ENCODE measurements at regions not wholly inside any gene's neighbourhood (a gene's known extent, or its start where the extent isn't known, plus 50 kb on each side); places are given as distances from the start of the nearest gene placed in this dataset.

DNA sequence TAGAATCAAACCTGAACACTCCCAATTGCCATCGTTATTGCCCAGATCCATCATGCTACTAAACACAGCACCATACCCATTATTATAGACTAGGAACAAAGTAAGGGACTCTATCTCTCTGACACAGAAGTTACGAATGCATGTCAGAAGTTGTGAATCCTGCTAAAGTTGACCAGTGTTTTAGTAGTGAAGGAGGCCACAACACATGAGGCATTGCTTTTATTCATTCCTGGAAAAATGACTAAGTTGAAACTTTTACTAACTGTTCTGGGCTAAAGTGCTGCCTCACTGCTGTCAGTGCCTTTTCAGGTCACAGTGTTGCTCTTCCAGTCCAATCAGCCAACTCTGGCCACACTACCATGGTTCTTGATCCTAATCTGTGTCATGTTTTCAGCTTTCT is 911.1 kb downstream of the TTLL7 start:
- Histone ChIP-seq H3K27me3 (ENCODE audit: control insufficient read depth, insufficient read depth, low read length) (no peaks in the 10 kb centered on the region), H3K4me3 (ENCODE audit: low read depth, low read length) (no peak overlapping the region), H3K4me2 (ENCODE audit: low read length) (no peak overlapping the region), H3K27ac (no peak overlapping the region), H3K4me1 (no peaks in the 10 kb centered on the region), H3K79me2 (no peaks in the 10 kb centered on the region), H2AFZ (no peak overlapping the region), H3K9me3 (ENCODE audit: control insufficient read depth, low read length) (no peaks in the 10 kb centered on the region), H3K9ac (no peak overlapping the region), H3K36me3 (ENCODE audit: control insufficient read depth, insufficient read depth, low read length) (no peaks in the 10 kb centered on the region)
- TF ChIP-seq, protein P1, sequence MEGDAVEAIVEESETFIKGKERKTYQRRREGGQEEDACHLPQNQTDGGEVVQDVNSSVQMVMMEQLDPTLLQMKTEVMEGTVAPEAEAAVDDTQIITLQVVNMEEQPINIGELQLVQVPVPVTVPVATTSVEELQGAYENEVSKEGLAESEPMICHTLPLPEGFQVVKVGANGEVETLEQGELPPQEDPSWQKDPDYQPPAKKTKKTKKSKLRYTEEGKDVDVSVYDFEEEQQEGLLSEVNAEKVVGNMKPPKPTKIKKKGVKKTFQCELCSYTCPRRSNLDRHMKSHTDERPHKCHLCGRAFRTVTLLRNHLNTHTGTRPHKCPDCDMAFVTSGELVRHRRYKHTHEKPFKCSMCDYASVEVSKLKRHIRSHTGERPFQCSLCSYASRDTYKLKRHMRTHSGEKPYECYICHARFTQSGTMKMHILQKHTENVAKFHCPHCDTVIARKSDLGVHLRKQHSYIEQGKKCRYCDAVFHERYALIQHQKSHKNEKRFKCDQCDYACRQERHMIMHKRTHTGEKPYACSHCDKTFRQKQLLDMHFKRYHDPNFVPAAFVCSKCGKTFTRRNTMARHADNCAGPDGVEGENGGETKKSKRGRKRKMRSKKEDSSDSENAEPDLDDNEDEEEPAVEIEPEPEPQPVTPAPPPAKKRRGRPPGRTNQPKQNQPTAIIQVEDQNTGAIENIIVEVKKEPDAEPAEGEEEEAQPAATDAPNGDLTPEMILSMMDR (IDR thresholded peaks at IDR 0.05) = no peak

DNA sequence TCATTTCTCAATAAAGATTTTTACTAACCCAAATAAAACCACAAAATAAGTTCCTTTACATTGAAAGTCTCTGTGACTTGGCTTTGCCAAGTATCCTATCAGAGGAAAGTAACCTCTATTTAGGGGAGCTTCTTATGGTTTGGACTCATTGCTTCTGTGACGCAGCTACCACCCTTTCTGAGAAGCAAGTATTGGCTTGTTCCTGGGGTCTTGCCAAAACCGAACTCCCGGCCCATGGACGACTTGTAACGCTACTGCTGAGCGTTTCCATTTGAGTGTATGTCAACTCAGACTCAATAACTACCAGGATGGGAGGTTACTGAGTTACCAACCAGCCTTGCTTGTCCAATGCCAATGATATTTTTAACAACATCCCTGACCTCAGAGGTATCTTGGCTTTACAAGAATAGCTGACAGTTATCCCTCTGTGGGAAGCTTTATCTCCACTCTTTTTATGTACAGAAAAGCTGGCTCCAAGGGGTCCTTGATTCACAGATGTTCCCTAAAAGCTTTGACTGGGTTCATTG is 911.9 kb downstream of the TTLL7 start:
- H2AFZ ChIP-seq = no peak overlapping the region
- H3K9me3 ChIP-seq (ENCODE audit: control insufficient read depth, low read length) = no peaks in the 10 kb centered on the region
- H3K36me3 ChIP-seq (ENCODE audit: control insufficient read depth, insufficient read depth, low read length) = no peaks in the 10 kb centered on the region
- H3K27ac ChIP-seq = no peak overlapping the region
- H3K4me1 ChIP-seq = no peaks in the 10 kb centered on the region
- TF ChIP-seq, protein P1 (IDR thresholded peaks at IDR 0.05) = no peak
- no peaks in the 10 kb centered on the region for H3K27me3 ChIP-seq (ENCODE audit: control insufficient read depth, insufficient read depth, low read length)
- H3K9ac ChIP-seq = no peak overlapping the region
- H3K4me3 ChIP-seq (ENCODE audit: low read depth, low read length) = no peak overlapping the region
- H3K79me2 ChIP-seq = no peaks in the 10 kb centered on the region
- no peak overlapping the region for H3K4me2 ChIP-seq (ENCODE audit: low read length)

DNA sequence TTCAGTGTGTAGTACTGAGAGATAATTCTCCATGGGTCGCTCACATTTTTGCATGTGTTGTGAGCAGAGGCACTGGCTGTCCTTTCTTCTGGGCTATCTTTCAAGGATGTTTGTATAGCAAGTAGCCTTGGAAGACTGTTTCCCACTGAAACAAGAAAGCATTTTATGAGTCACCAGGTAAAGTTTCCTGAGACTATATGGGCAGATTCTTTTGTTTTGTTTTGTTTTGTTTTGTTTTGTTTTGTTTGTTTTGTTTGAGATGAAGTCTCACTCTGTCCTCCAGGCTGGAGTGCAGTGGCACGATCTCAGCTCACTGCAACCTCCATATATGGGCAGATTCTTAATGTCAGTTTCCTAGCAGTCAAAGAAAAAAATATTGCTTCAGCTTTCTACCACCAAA is 912.6 kb downstream of the TTLL7 start:
- no peaks in the 10 kb centered on the region for H3K27me3 ChIP-seq (ENCODE audit: control insufficient read depth, insufficient read depth, low read length)
- H3K9me3 ChIP-seq (ENCODE audit: control insufficient read depth, low read length) = no peaks in the 10 kb centered on the region
- TF ChIP-seq, protein P1 (IDR thresholded peaks at IDR 0.05) = no peak
- no peak overlapping the region for H3K9ac ChIP-seq
- H3K4me1 ChIP-seq = no peaks in the 10 kb centered on the region
- no peak overlapping the region for H3K27ac ChIP-seq
- no peak overlapping the region for H3K4me2 ChIP-seq (ENCODE audit: low read length)
- no peak overlapping the region for H2AFZ ChIP-seq
- no peaks in the 10 kb centered on the region for H3K36me3 ChIP-seq (ENCODE audit: control insufficient read depth, insufficient read depth, low read length)
- no peaks in the 10 kb centered on the region for H3K79me2 ChIP-seq
- H3K4me3 ChIP-seq (ENCODE audit: low read depth, low read length) = no peak overlapping the region

DNA sequence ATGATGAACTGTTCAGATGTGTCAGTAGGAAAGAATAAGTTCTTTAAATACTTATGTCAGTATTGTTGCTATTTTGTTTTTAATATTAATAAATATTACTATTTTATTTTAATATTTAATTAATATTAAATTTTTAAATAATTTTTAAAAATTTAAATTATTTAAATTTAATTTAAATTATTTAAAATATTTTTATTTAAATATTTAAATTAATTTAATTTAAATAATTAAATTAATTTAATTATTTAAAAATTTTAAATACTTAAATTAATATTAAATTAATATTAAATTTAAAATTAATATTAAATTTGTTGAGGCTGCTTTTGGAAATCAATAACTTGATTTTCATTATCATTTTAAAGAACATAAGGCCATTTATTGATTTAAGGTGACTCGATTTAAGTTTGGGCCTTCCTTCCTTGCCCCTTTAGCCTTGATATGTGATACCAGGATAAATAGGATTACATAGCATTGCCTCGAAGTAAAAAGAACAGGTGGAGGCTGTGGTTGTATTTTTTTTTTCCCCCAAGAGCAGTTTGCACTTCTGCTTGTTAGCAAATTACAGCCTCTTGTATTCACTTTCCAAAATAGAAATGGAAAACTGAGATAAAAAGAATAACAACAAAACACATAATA is 915.2 kb downstream of the TTLL7 start:
- Histone ChIP-seq H3K4me1 (no peaks in the 10 kb centered on the region), H2AFZ (no peak overlapping the region), H3K9ac (no peak overlapping the region), H3K4me3 (ENCODE audit: low read depth, low read length) (no peak overlapping the region), H3K79me2 (no peaks in the 10 kb centered on the region), H3K4me2 (ENCODE audit: low read length) (no peak overlapping the region), H3K9me3 (ENCODE audit: control insufficient read depth, low read length) (no peaks in the 10 kb centered on the region), H3K36me3 (ENCODE audit: control insufficient read depth, insufficient read depth, low read length) (no peaks in the 10 kb centered on the region), H3K27me3 (ENCODE audit: control insufficient read depth, insufficient read depth, low read length) (no peaks in the 10 kb centered on the region), H3K27ac (no peak overlapping the region)
- TF ChIP-seq, protein P1 (IDR thresholded peaks at IDR 0.05) = no peak

DNA sequence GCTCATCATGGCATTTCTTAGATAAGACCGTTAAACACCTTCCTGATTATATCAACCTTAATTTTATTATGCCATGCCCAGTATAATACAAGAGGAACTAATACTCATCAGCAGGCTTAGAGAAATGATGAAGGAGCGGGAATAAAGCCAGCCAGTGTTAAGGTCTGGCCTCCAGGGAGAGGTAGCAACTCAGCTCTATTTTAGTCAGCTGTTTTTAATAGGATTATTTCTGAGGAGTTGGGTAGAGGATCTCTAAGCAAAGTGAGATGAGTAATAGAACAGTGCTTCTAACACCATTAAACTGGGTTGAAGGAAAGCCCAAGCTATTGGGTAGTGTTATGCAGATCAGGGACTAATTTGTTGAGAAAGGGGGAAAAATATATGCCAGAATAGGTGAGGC is 921.5 kb downstream of the TTLL7 start:
- H3K79me2 ChIP-seq = no peaks in the 10 kb centered on the region

More for the DNA sequence above, 921.5 kb downstream of the TTLL7 start:
- H3K4me3 ChIP-seq (ENCODE audit: low read depth, low read length) = no peak overlapping the region
- H3K4me1 ChIP-seq = no peaks in the 10 kb centered on the region
- H3K36me3 ChIP-seq (ENCODE audit: control insufficient read depth, insufficient read depth, low read length) = no peaks in the 10 kb centered on the region
- no peaks in the 10 kb centered on the region for H3K9me3 ChIP-seq (ENCODE audit: control insufficient read depth, low read length)
- TF ChIP-seq, protein P1 (IDR thresholded peaks at IDR 0.05) = no peak
- H3K4me2 ChIP-seq (ENCODE audit: low read length) = no peak overlapping the region
- H3K27me3 ChIP-seq (ENCODE audit: control insufficient read depth, insufficient read depth, low read length) = no peaks in the 10 kb centered on the region
- H3K9ac ChIP-seq = no peak overlapping the region
- no peak overlapping the region for H3K27ac ChIP-seq
- no peak overlapping the region for H2AFZ ChIP-seq

Data from parathyroid adenoma (tissue), 2 donors.